B cell (primary cell): ENCODE measurements at regions not wholly inside any gene's neighbourhood (a gene's known extent, or its start where the extent isn't known, plus 50 kb on each side); places are given as distances from the start of the nearest gene placed in this dataset.

Source experiments
- ATAC-seq: fragments of 200-7000 bp; cut with Tn5 transposase; one replicate; pipeline ENCODE4 v1.10.0; 2021; ENCODE audit warnings: low read depth, mild to moderate bottlenecking, moderate number of reproducible peaks, moderate library complexity
- CTCF ChIA-PET: fragments of 350-600 bp; sonication (Branson Sonifier 250); formaldehyde crosslinking; loops from one replicate; lab custom pipeline; 2021; ENCODE audit warnings: antibody characterized with exemption, inconsistent platforms; lab: Charles Lee
- POLR2A ChIA-PET: fragments of 350-600 bp; sonication (Branson Sonifier 250); formaldehyde crosslinking; loops from one replicate; lab custom pipeline; 2021; ENCODE audit warnings: antibody characterized with exemption; lab: Charles Lee
- DNase-seq: peaks from one replicate; pipeline ENCODE4 v3.0.0; 2013
- H2AFZ ChIP-seq: 2 replicates; pipeline ENCODE4 v1.6.1; 2012; ENCODE audit warnings: mild to moderate bottlenecking, low read depth, low read length; ENCODE audit not compliant: insufficient read depth, poor library complexity, severe bottlenecking
- H3K27ac ChIP-seq, 2 donors: 1 replicate in 1 of 2; 2 replicates in 1 of 2; pipeline ENCODE4 v1.5.1; 2012 to 2013; ENCODE audit warnings: low read length in 2 of 2, mild to moderate bottlenecking in 2 of 2, moderate library complexity in 1 of 2
- H3K27me3 ChIP-seq, 4 experiments: fragments of 200-600 bp in 1 of 4; sonication (generic) in 1 of 4; replicated peaks in 1 of 4; 1 replicate in 2 of 4; 2 replicates in 2 of 4; pipeline versions ENCODE4 v1.6.1 to v1.7.0; 2013 to 2016; ENCODE audit warnings: low read length in 3 of 4, mild to moderate bottlenecking in 2 of 4, mixed read lengths in 1 of 4, moderate library complexity in 1 of 4; ENCODE audit not compliant: insufficient read depth in 4 of 4, control insufficient read depth in 3 of 4; ENCODE audit errors: control extremely low read depth in 1 of 4
- H3K36me3 ChIP-seq, 2 experiments: replicated peaks in 1 of 2; 1 replicate in 1 of 2; 2 replicates in 1 of 2; pipeline versions ENCODE4 v1.6.1 to v1.7.1; 2013; ENCODE audit warnings: low read length in 1 of 2; ENCODE audit not compliant: insufficient read depth in 2 of 2, control insufficient read depth in 1 of 2; ENCODE audit errors: control extremely low read depth in 1 of 2, extremely low read depth in 1 of 2
- H3K4me1 ChIP-seq, 2 donors: fragments of 200-600 bp in 1 of 2; sonication (generic) in 1 of 2; 1 replicate in 1 of 2; 2 replicates in 1 of 2; pipeline versions ENCODE4 v1.5.1 to v1.6.1; 2013 to 2017; ENCODE audit warnings: low read length in 2 of 2; ENCODE audit not compliant: control insufficient read depth in 2 of 2, insufficient read depth in 2 of 2
- H3K4me2 ChIP-seq: replicated peaks from 2 replicates; pipeline ENCODE3; 2012; ENCODE audit warnings: mild to moderate bottlenecking, low read depth, low read length; ENCODE audit not compliant: poor library complexity, severe bottlenecking
- H3K4me3 ChIP-seq, 5 experiments: fragments of 200-600 bp in 1 of 5; sonication (generic) in 1 of 5; 1 replicate in 3 of 5; 2 replicates in 2 of 5; pipeline versions ENCODE4 v1.5.1 to v1.7.0; 2011 to 2016; ENCODE audit warnings: low read length in 4 of 5, mild to moderate bottlenecking in 4 of 5, low read depth in 2 of 5, control low read depth in 1 of 5, moderate library complexity in 1 of 5; ENCODE audit not compliant: insufficient read depth in 1 of 5; ENCODE audit errors: control extremely low read depth in 1 of 5, extremely low read depth in 1 of 5
- H3K79me2 ChIP-seq: fragments of 200-600 bp; sonication (generic); one replicate; pipeline ENCODE4 v1.6.0; 2016; ENCODE audit warnings: low read length; ENCODE audit not compliant: control insufficient read depth, insufficient read depth
- H3K9ac ChIP-seq: fragments of 200-600 bp; sonication (generic); 2 replicates; pipeline ENCODE4 v1.6.1; 2017; ENCODE audit warnings: mild to moderate bottlenecking, low read length, moderate library complexity
- H3K9me3 ChIP-seq, 3 donors: one replicate each; pipeline versions ENCODE4 v1.6.1 to v1.7.1; 2013; ENCODE audit warnings: low read length in 2 of 3; ENCODE audit not compliant: control insufficient read depth in 2 of 3, insufficient read depth in 1 of 3; ENCODE audit errors: control extremely low read depth in 1 of 3
- H4K20me1 ChIP-seq: 2 replicates; pipeline ENCODE4 v1.6.0; 2012; ENCODE audit warnings: mild to moderate bottlenecking, low read length; ENCODE audit not compliant: insufficient read depth, control insufficient read depth, poor library complexity, severe bottlenecking
- H3K27ac Mint-ChIP-seq: one replicate; pipeline ENCODE4 v1.8.0; 2021; ENCODE audit warnings: mixed read lengths
- H3K27me3 Mint-ChIP-seq: one replicate; pipeline ENCODE4 v1.8.0; 2021; ENCODE audit warnings: mixed read lengths
- H3K4me1 Mint-ChIP-seq: one replicate; pipeline ENCODE4 v1.8.0; 2021; ENCODE audit warnings: mixed read lengths
- H3K4me3 Mint-ChIP-seq: one replicate; pipeline ENCODE4 v1.8.0; 2021; ENCODE audit warnings: mixed read lengths
- H3K9me3 Mint-ChIP-seq: one replicate; pipeline ENCODE4 v1.8.0; 2022; ENCODE audit warnings: mixed read lengths; ENCODE audit not compliant: insufficient read depth
- EZH2 ChIP-seq: IDR thresholded peaks from 2 replicates; pipeline ENCODE4 v1.6.1; 2012; ENCODE audit warnings: borderline replicate concordance, low read depth, mild to moderate bottlenecking, moderate library complexity, low read length; ENCODE audit not compliant: insufficient read depth, poor library complexity, severe bottlenecking
- WGBS: methylation state at CpG from one replicate; pipeline ENCODE4 v1.1.5; 2013; ENCODE audit warnings: missing lambda C conversion rate; ENCODE audit not compliant: insufficient coverage; 5-methylcytosine and 5-hydroxymethylcytosine counted together
- intact Hi-C: fragments of 100-400 bp; cut with micrococcal nuclease; formaldehyde crosslinking; loops from one replicate; pipeline ENCODE4 v1.10.0; 2022
- TF ChIP-seq, protein P1 (sequence below): fragments of 200-600 bp; IDR thresholded peaks from one replicate; pipeline ENCODE4 v1.8.0; 2022; ENCODE audit warnings: antibody characterized with exemption, mild to moderate bottlenecking

DNA sequence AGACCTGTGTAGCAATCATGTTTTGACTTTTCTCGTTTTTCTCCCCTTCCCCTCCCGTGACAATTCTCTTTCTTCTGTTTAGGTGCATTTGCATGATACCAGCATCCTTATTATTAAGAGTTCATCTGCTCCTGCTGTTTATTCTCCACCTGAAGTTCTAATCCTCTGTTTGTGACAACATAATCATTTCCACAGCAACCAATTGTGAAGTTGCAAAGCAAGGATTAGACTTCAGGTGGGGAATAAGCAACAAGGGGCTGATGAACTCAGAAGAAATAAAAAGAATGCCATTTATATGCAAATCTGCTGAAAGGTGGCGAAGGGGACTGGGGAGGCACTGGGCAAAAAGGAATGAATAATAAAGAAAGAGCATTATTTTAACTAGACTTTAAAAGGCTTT is 124.8 kb upstream of the LINC00305 start:
- ATAC-seq (no peak), DNase-seq (no peak)
- H3K27ac ChIP-seq, result no peak overlapping the region
- no peaks in the 10 kb centered on the region for H3K79me2 ChIP-seq
- no peak overlapping the region for H3K4me3 ChIP-seq
- H3K4me2 ChIP-seq, result no peak overlapping the region
- intact Hi-C loops, result no loop called here
- no peak overlapping the region for H3K4me3 Mint-ChIP-seq
- TF ChIP-seq, protein P1, sequence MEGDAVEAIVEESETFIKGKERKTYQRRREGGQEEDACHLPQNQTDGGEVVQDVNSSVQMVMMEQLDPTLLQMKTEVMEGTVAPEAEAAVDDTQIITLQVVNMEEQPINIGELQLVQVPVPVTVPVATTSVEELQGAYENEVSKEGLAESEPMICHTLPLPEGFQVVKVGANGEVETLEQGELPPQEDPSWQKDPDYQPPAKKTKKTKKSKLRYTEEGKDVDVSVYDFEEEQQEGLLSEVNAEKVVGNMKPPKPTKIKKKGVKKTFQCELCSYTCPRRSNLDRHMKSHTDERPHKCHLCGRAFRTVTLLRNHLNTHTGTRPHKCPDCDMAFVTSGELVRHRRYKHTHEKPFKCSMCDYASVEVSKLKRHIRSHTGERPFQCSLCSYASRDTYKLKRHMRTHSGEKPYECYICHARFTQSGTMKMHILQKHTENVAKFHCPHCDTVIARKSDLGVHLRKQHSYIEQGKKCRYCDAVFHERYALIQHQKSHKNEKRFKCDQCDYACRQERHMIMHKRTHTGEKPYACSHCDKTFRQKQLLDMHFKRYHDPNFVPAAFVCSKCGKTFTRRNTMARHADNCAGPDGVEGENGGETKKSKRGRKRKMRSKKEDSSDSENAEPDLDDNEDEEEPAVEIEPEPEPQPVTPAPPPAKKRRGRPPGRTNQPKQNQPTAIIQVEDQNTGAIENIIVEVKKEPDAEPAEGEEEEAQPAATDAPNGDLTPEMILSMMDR, result no peak
- TF ChIP-seq EZH2, result no peak
- peaks cover 4% of the 10 kb centered on the region for H3K9me3 Mint-ChIP-seq
- H3K36me3 ChIP-seq, result no peaks in the 10 kb centered on the region
- ChIA-PET POLR2A (no interaction called here), CTCF (no interaction called here)
- no peak overlapping the region for H3K9ac ChIP-seq
- no peak overlapping the region for H3K27ac Mint-ChIP-seq
- H3K4me1 Mint-ChIP-seq, result peaks cover 11% of the 10 kb centered on the region
- peaks cover 4 to 7% of the 10 kb centered on the region in 2 donors for H3K4me1 ChIP-seq
- no peaks in the 10 kb centered on the region for H3K27me3 ChIP-seq
- 70% methylated on average over 2 of the region's 3 CpGs for WGBS
- no peak overlapping the region for H2AFZ ChIP-seq
- no peaks in the 10 kb centered on the region for H3K27me3 Mint-ChIP-seq
- no peaks in the 10 kb centered on the region for H4K20me1 ChIP-seq
- H3K9me3 ChIP-seq, result peaks cover 0 to 1% (median 0%) of the 10 kb centered on the region in 3 donors

GRCh38 chr18:64271975-64272659 is 123.2 kb upstream of the LINC00305 start:
- Histone ChIP-seq H3K79me2 (no peaks in the 10 kb centered on the region), H2AFZ (no peak overlapping the region), H3K4me2 (no peak overlapping the region), H3K9ac (no peak overlapping the region), H3K27ac (no peak overlapping the region), H3K9me3 (peaks cover 0 to 1% (median 0%) of the 10 kb centered on the region in 3 donors), H3K27me3 (no peaks in the 10 kb centered on the region), H3K36me3 (no peaks in the 10 kb centered on the region), H4K20me1 (no peaks in the 10 kb centered on the region), H3K4me3 (no peak overlapping the region), H3K4me1 (peaks cover 4 to 7% of the 10 kb centered on the region in 2 donors)
- intact Hi-C loops, result no loop called here
- peaks cover 11% of the 10 kb centered on the region for H3K4me1 Mint-ChIP-seq
- 93% methylated on average over 2 of the region's 6 CpGs for WGBS
- ChIA-PET CTCF (no interaction called here), POLR2A (no interaction called here)
- DNase-seq (no peak), ATAC-seq (no peak)
- H3K9me3 Mint-ChIP-seq, result peaks cover 4% of the 10 kb centered on the region
- no peak overlapping the region for H3K4me3 Mint-ChIP-seq
- TF ChIP-seq, protein P1, result no peak
- TF ChIP-seq EZH2, result no peak
- H3K27ac Mint-ChIP-seq, result no peak overlapping the region
- no peaks in the 10 kb centered on the region for H3K27me3 Mint-ChIP-seq
